CD14-positive monocyte (primary cell): ENCODE measurements at regions not wholly inside any gene's neighbourhood (a gene's known extent, or its start where the extent isn't known, plus 50 kb on each side); places are given as distances from the start of the nearest gene placed in this dataset.

Experiments used
- DNase-seq, 3 donors: peaks; one replicate each; pipeline ENCODE4 v3.0.0-alpha.2; 2011 to 2022
- H2AFZ ChIP-seq: 2 replicates; pipeline ENCODE4 v1.6.0; 2012; ENCODE audit warnings: mild to moderate bottlenecking, low read depth, low read length, inconsistent platforms; ENCODE audit not compliant: insufficient read depth, poor library complexity, severe bottlenecking
- H3K27ac ChIP-seq, 2 donors: 1 replicate in 1 of 2; 2 replicates in 1 of 2; pipeline ENCODE4 v1.5.1; 2012 to 2013; ENCODE audit warnings: low read length in 2 of 2, control low read depth in 1 of 2, inconsistent platforms in 1 of 2, low read depth in 1 of 2, mild to moderate bottlenecking in 1 of 2
- H3K27me3 ChIP-seq, 2 donors: one replicate each; pipeline versions ENCODE4 v1.6.0 to v1.6.1; 2011 to 2013; ENCODE audit warnings: low read length in 2 of 2; ENCODE audit not compliant: control insufficient read depth in 2 of 2, insufficient read depth in 2 of 2
- H3K36me3 ChIP-seq, 2 donors: replicated peaks in 1 of 2; 1 replicate in 1 of 2; 2 replicates in 1 of 2; pipeline versions ENCODE4 v1.5.1 to v1.6.1; 2012 to 2013; ENCODE audit warnings: low read length in 2 of 2, control low read depth in 1 of 2, inconsistent platforms in 1 of 2, mild to moderate bottlenecking in 1 of 2; ENCODE audit not compliant: insufficient read depth in 2 of 2, control insufficient read depth in 1 of 2
- H3K4me1 ChIP-seq, 2 donors: 1 replicate in 1 of 2; 2 replicates in 1 of 2; pipeline versions ENCODE4 v1.5.1 to v1.6.1; 2012 to 2013; ENCODE audit warnings: low read length in 2 of 2, control low read depth in 1 of 2, inconsistent platforms in 1 of 2, mild to moderate bottlenecking in 1 of 2, moderate library complexity in 1 of 2; ENCODE audit not compliant: insufficient read depth in 2 of 2, control insufficient read depth in 1 of 2
- H3K4me2 ChIP-seq: replicated peaks from 2 replicates; pipeline ENCODE3; 2012; ENCODE audit warnings: low read length, moderate library complexity, mild to moderate bottlenecking; ENCODE audit not compliant: poor library complexity, severe bottlenecking; ENCODE audit errors: extremely low read depth
- H3K4me3 ChIP-seq, 3 experiments: fragments of 200-600 bp in 1 of 3; sonication (generic) in 1 of 3; replicated peaks in 1 of 3; 1 replicate in 2 of 3; 2 replicates in 1 of 3; pipeline ENCODE4 v1.5.1; 2011 to 2013; ENCODE audit warnings: low read length in 3 of 3, mild to moderate bottlenecking in 3 of 3, control low read depth in 2 of 3, low read depth in 2 of 3, inconsistent platforms in 1 of 3, moderate library complexity in 1 of 3
- H3K79me2 ChIP-seq: 2 replicates; pipeline ENCODE4 v1.6.0; 2012; ENCODE audit warnings: mild to moderate bottlenecking, control low read depth, inconsistent platforms, low read length, moderate library complexity; ENCODE audit not compliant: insufficient read depth
- H3K9ac ChIP-seq: 2 replicates; pipeline ENCODE4 v1.6.0; 2017; ENCODE audit warnings: low read length, mild to moderate bottlenecking; ENCODE audit not compliant: insufficient read depth, poor library complexity, severe bottlenecking
- H3K9me3 ChIP-seq, 2 donors: replicated peaks in 1 of 2; 1 replicate in 1 of 2; 2 replicates in 1 of 2; pipeline versions ENCODE4 v1.5.1 to v1.6.1; 2012 to 2013; ENCODE audit warnings: low read length in 2 of 2, control low read depth in 1 of 2; ENCODE audit not compliant: control insufficient read depth in 1 of 2, insufficient read depth in 1 of 2
- H4K20me1 ChIP-seq: 2 replicates; pipeline ENCODE4 v1.6.0; 2012; ENCODE audit warnings: mild to moderate bottlenecking, low read length, control low read depth, moderate library complexity; ENCODE audit not compliant: insufficient read depth
- H3K27ac Mint-ChIP-seq, 7 donors: one replicate each; pipeline ENCODE4 v1.8.0; 2020; ENCODE audit warnings: mild to moderate bottlenecking in 7 of 7, mixed read lengths in 7 of 7, moderate library complexity in 6 of 7, inconsistent platforms in 2 of 7
- H3K27me3 Mint-ChIP-seq, 3 donors: one replicate each; pipeline ENCODE4 v1.8.0; 2021 to 2022; ENCODE audit warnings: low read depth in 3 of 3, mild to moderate bottlenecking in 3 of 3, mixed read lengths in 3 of 3, moderate library complexity in 3 of 3, inconsistent platforms in 1 of 3
- H3K36me3 Mint-ChIP-seq, 2 donors: one replicate each; pipeline ENCODE4 v1.8.0; 2020; ENCODE audit warnings: mixed read lengths in 2 of 2, inconsistent platforms in 1 of 2, mild to moderate bottlenecking in 1 of 2
- H3K4me1 Mint-ChIP-seq: one replicate; pipeline ENCODE4 v1.8.0; 2020; ENCODE audit warnings: mild to moderate bottlenecking, mixed read lengths
- H3K4me3 Mint-ChIP-seq, 2 donors: one replicate each; pipeline ENCODE4 v1.8.0; 2020; ENCODE audit warnings: mild to moderate bottlenecking in 2 of 2, mixed read lengths in 2 of 2, moderate library complexity in 1 of 2
- H3K9me3 Mint-ChIP-seq, 7 donors: one replicate each; pipeline ENCODE4 v1.8.0; 2020 to 2022; ENCODE audit warnings: mixed read lengths in 7 of 7, mild to moderate bottlenecking in 6 of 7, moderate library complexity in 6 of 7, inconsistent platforms in 2 of 7
- WGBS: methylation state at CpG from one replicate; pipeline ENCODE4 v1.1.5; 2013; ENCODE audit warnings: missing lambda C conversion rate; ENCODE audit not compliant: insufficient coverage; 5-methylcytosine and 5-hydroxymethylcytosine counted together
- intact Hi-C, 2 donors: fragments of 100-400 bp; cut with micrococcal nuclease; formaldehyde crosslinking; loops; one replicate each; pipeline versions ENCODE4 v1.15.0 to v1.15.1; 2023
- TF ChIP-seq, protein P1 (sequence below): fragments of 200-600 bp; IDR thresholded peaks from one replicate; pipeline ENCODE4 v1.8.0; 2022; ENCODE audit warnings: antibody characterized with exemption, mild to moderate bottlenecking

- peaks cover 0 to 3% (median 2%) of the 10 kb centered on the region in 3 donors for H3K27me3 Mint-ChIP-seq
- Histone ChIP-seq H2AFZ (no peak overlapping the region), H3K27ac (no peak overlapping the region), H3K9me3 (no peaks in the 10 kb centered on the region), H3K4me2 (no peak overlapping the region), H3K27me3 (no peaks in the 10 kb centered on the region), H4K20me1 (no peaks in the 10 kb centered on the region), H3K4me1 (no peaks in the 10 kb centered on the region), H3K4me3 (no peak overlapping the region), H3K79me2 (no peaks in the 10 kb centered on the region), H3K9ac (no peak overlapping the region), H3K36me3 (no peaks in the 10 kb centered on the region)
- intact Hi-C loops, result no loop called here
- H3K27ac Mint-ChIP-seq, result no peak overlapping the region
- TF ChIP-seq, protein P1, sequence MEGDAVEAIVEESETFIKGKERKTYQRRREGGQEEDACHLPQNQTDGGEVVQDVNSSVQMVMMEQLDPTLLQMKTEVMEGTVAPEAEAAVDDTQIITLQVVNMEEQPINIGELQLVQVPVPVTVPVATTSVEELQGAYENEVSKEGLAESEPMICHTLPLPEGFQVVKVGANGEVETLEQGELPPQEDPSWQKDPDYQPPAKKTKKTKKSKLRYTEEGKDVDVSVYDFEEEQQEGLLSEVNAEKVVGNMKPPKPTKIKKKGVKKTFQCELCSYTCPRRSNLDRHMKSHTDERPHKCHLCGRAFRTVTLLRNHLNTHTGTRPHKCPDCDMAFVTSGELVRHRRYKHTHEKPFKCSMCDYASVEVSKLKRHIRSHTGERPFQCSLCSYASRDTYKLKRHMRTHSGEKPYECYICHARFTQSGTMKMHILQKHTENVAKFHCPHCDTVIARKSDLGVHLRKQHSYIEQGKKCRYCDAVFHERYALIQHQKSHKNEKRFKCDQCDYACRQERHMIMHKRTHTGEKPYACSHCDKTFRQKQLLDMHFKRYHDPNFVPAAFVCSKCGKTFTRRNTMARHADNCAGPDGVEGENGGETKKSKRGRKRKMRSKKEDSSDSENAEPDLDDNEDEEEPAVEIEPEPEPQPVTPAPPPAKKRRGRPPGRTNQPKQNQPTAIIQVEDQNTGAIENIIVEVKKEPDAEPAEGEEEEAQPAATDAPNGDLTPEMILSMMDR, result no peak
- WGBS, result no CpG with 5 or more reads among the region's 3 CpGs
- no peaks in the 10 kb centered on the region for H3K4me1 Mint-ChIP-seq
- no peak overlapping the region for H3K4me3 Mint-ChIP-seq
- H3K9me3 Mint-ChIP-seq, result no peaks in the 10 kb centered on the region
- DNase-seq, result no peak
- no peaks in the 10 kb centered on the region for H3K36me3 Mint-ChIP-seq
Measured at GRCh38 chrX:130555341-130555740, 153.6 kb downstream of the RBMX2 start.

- no peak overlapping the region for H3K4me3 Mint-ChIP-seq
- no CpG with 5 or more reads among the region's 3 CpGs for WGBS
Measured at GRCh38 chrX:130555757-130556156, 154.0 kb downstream of the RBMX2 start.

More at GRCh38 chrX:130555757-130556156, 154.0 kb downstream of the RBMX2 start:
- Histone ChIP-seq H3K4me1 (no peaks in the 10 kb centered on the region), H3K27ac (no peak overlapping the region), H4K20me1 (no peaks in the 10 kb centered on the region), H3K4me3 (no peak overlapping the region), H3K27me3 (no peaks in the 10 kb centered on the region), H3K4me2 (no peak overlapping the region), H3K36me3 (no peaks in the 10 kb centered on the region), H2AFZ (no peak overlapping the region), H3K79me2 (no peaks in the 10 kb centered on the region), H3K9me3 (no peaks in the 10 kb centered on the region), H3K9ac (no peak overlapping the region)
- Mint-ChIP-seq H3K27ac (no peak overlapping the region), H3K4me1 (no peaks in the 10 kb centered on the region), H3K9me3 (no peaks in the 10 kb centered on the region), H3K36me3 (no peaks in the 10 kb centered on the region), H3K27me3 (peaks cover 0 to 3% (median 2%) of the 10 kb centered on the region in 3 donors)
- no peak for DNase-seq
- TF ChIP-seq, protein P1, result no peak
- intact Hi-C loops, result no loop called here
